ENCODE measurements at regions not wholly inside any gene's neighbourhood (a gene's known extent, or its start where the extent isn't known, plus 50 kb on each side); places are given as distances from the start of the nearest gene placed in this dataset.
"Not testable (repeated sequence)": the region's sequence is repeated elsewhere in the genome, so short reads cannot be mapped to it uniquely, and the experiment has no call there.

DNA sequence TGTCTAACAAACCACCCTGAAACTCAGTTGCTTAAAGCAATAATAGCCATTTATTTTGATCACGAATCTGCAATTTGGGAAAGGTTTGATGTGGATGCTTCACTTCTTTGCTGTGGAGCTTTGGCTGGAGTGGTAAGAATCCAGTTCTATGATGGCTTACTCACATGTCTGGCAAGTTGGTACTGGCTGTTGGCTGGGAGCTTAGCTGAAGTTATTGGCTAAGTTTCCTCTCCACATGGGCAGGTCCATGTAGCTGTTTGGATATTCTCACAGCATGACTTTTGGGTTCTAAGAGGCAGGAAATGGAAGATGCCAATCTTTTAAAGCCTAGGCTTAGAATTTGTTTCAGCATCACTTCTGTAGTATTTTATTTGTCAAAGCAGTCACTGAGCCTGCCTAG lies 277.6 kb upstream of the NRP1 start:
- Histone ChIP-seq H3K9me3 (ENCODE audit: control insufficient read depth, low read length) (peaks cover 1% of the 10 kb centered on the region), H3K4me3 (ENCODE audit: low read length in 2 of 2) (no peak overlapping the region), H3K4me1 (ENCODE audit: control insufficient read depth in 1 of 2, insufficient read depth in 2 of 2, low read length in 2 of 2) (no peaks in the 10 kb centered on the region), H3K27me3 (ENCODE audit: control insufficient read depth in 1 of 2, insufficient read depth in 2 of 2, low read length in 1 of 2) (no peaks in the 10 kb centered on the region), H3K36me3 (ENCODE audit: control insufficient read depth in 1 of 2, insufficient read depth in 2 of 2, low read length in 1 of 2) (no peaks in the 10 kb centered on the region), H3K27ac (ENCODE audit: low read depth in 1 of 2, low read length in 2 of 2) (no peak overlapping the region)
- ATAC-seq (ENCODE audit: low FRiP score) (peak; percentile 57), DNase-seq (no peak)
- WGBS, 2 donors: 15 to 27% methylated on average over 1 of the region's 1 CpG
- intact Hi-C loops (cut with DNase I): no loop called here

GRCh38 chr10:33611423-33611822 lies 277.0 kb upstream of the NRP1 start:
- intact Hi-C loops (cut with DNase I): no loop called here
- ATAC-seq (ENCODE audit: low FRiP score) (no peak), DNase-seq (no peak)
- 95 to 98% methylated on average over 1 of the region's 1 CpG for WGBS, 2 donors
- no peaks in the 10 kb centered on the region for H3K36me3 ChIP-seq (ENCODE audit: control insufficient read depth in 1 of 2, insufficient read depth in 2 of 2, low read length in 1 of 2)
- H3K27ac ChIP-seq (ENCODE audit: low read depth in 1 of 2, low read length in 2 of 2): no peak overlapping the region
- peaks cover 1% of the 10 kb centered on the region for H3K9me3 ChIP-seq (ENCODE audit: control insufficient read depth, low read length)
- H3K27me3 ChIP-seq (ENCODE audit: control insufficient read depth in 1 of 2, insufficient read depth in 2 of 2, low read length in 1 of 2): no peaks in the 10 kb centered on the region
- no peak overlapping the region for H3K4me3 ChIP-seq (ENCODE audit: low read length in 2 of 2)
- H3K4me1 ChIP-seq (ENCODE audit: control insufficient read depth in 1 of 2, insufficient read depth in 2 of 2, low read length in 2 of 2): no peaks in the 10 kb centered on the region

- no peak for ATAC-seq (ENCODE audit: low FRiP score)
Measured at GRCh38 chr10:33609546-33609945, 275.1 kb upstream of the NRP1 start.

DNA sequence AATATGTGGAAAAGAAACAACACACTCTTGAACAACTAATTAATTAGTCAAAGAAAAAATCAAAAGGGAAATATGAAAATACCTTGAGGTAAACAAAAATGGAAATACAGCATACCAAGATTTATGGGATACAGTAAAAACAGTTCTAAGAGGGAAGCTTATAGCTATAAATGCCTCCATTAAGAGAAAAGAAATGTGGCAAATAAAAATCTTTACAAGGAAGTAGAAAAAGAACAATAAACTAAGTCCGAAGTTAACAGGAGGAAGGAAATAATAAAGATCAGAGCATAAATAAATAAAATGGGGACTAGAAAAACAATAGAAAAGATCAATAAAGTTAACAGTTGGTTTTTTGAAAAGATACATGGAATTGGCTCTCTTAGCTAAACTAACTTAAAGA lies 267.8 kb upstream of the NRP1 start:
- H3K27me3 ChIP-seq (ENCODE audit: control insufficient read depth in 1 of 2, insufficient read depth in 2 of 2, low read length in 1 of 2): no peaks in the 10 kb centered on the region
- DNase-seq (no peak), ATAC-seq (ENCODE audit: low FRiP score) (no peak)
- no peaks in the 10 kb centered on the region for H3K4me1 ChIP-seq (ENCODE audit: control insufficient read depth in 1 of 2, insufficient read depth in 2 of 2, low read length in 2 of 2)
- 79 to 83% methylated on average over 1 of the region's 1 CpG for WGBS, 2 donors
- H3K4me3 ChIP-seq (ENCODE audit: low read length in 2 of 2): no peak overlapping the region
- H3K36me3 ChIP-seq (ENCODE audit: control insufficient read depth in 1 of 2, insufficient read depth in 2 of 2, low read length in 1 of 2): no peaks in the 10 kb centered on the region
- H3K9me3 ChIP-seq (ENCODE audit: control insufficient read depth, low read length): no peaks in the 10 kb centered on the region
- intact Hi-C loops (cut with DNase I): no loop called here
- no peak overlapping the region for H3K27ac ChIP-seq (ENCODE audit: low read depth in 1 of 2, low read length in 2 of 2)

More at GRCh38 chr10:33609546-33609945, 275.1 kb upstream of the NRP1 start:
- Histone ChIP-seq H3K27me3 (ENCODE audit: control insufficient read depth in 1 of 2, insufficient read depth in 2 of 2, low read length in 1 of 2) (no peaks in the 10 kb centered on the region), H3K4me1 (ENCODE audit: control insufficient read depth in 1 of 2, insufficient read depth in 2 of 2, low read length in 2 of 2) (no peaks in the 10 kb centered on the region), H3K9me3 (ENCODE audit: control insufficient read depth, low read length) (no peaks in the 10 kb centered on the region), H3K36me3 (ENCODE audit: control insufficient read depth in 1 of 2, insufficient read depth in 2 of 2, low read length in 1 of 2) (no peaks in the 10 kb centered on the region), H3K27ac (ENCODE audit: low read depth in 1 of 2, low read length in 2 of 2) (no peak overlapping the region), H3K4me3 (ENCODE audit: low read length in 2 of 2) (no peak overlapping the region)
- no peak for DNase-seq
- intact Hi-C loops (cut with DNase I): no loop called here

DNA sequence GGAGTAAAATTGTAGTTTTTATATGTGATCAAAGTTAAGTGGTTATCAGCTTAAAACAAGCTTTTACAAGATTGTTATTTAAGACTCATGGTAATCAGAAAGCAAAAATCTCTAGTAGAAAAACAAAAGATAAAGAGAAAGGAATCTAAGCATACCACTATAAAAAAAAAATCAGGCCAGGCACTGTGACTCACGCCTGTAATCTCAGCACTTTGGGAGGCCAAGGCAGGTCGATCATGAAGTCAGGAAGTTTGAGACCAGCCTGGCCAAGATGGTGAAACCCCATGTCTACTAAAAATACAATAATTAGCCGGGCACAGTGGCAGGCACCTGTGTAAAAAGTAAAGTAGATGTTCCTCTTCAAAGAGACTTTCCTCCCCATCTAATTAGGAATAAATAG lies 265.9 kb upstream of the NRP1 start:
- H3K9me3 ChIP-seq (ENCODE audit: control insufficient read depth, low read length): no peaks in the 10 kb centered on the region
- intact Hi-C loops (cut with DNase I): no loop called here
- WGBS, 2 donors: 25 to 26% methylated on average over 3 of the region's 3 CpGs
- no peaks in the 10 kb centered on the region for H3K36me3 ChIP-seq (ENCODE audit: control insufficient read depth in 1 of 2, insufficient read depth in 2 of 2, low read length in 1 of 2)
- no peak for ATAC-seq (ENCODE audit: low FRiP score)
- no peak overlapping the region for H3K4me3 ChIP-seq (ENCODE audit: low read length in 2 of 2)
- no peak for DNase-seq
- H3K27ac ChIP-seq (ENCODE audit: low read depth in 1 of 2, low read length in 2 of 2): no peak overlapping the region
- H3K27me3 ChIP-seq (ENCODE audit: control insufficient read depth in 1 of 2, insufficient read depth in 2 of 2, low read length in 1 of 2): no peaks in the 10 kb centered on the region
- no peaks in the 10 kb centered on the region for H3K4me1 ChIP-seq (ENCODE audit: control insufficient read depth in 1 of 2, insufficient read depth in 2 of 2, low read length in 2 of 2)

DNA sequence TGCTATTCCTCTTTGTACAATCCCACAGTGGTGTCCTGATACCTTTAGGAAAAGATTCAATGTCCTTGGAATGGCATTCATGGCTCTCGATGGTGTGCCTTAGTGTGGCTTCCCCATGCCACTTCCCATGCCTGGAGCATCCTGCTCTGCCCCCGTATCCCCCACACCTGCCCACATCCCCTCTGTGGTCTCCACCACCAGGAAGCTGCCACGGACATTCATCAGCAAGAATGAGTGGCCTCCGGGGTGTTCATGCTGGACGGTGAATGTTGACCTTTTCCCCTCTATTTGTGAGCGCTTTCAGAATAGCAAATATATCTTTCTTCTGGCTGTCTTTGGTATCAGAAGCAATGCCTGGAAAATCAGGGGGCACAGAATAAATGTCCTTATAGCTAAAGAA lies 262.0 kb upstream of the NRP1 start:
- no peaks in the 10 kb centered on the region for H3K27me3 ChIP-seq (ENCODE audit: control insufficient read depth in 1 of 2, insufficient read depth in 2 of 2, low read length in 1 of 2)
- no peaks in the 10 kb centered on the region for H3K9me3 ChIP-seq (ENCODE audit: control insufficient read depth, low read length)
- 79% methylated on average over 6 of the region's 6 CpGs for WGBS, 2 donors
- DNase-seq: no peak
- ATAC-seq (ENCODE audit: low FRiP score): no peak
- H3K4me1 ChIP-seq (ENCODE audit: control insufficient read depth in 1 of 2, insufficient read depth in 2 of 2, low read length in 2 of 2): peaks cover 0 to 3% of the 10 kb centered on the region in 2 donors
- H3K27ac ChIP-seq (ENCODE audit: low read depth in 1 of 2, low read length in 2 of 2): no peak overlapping the region
- no peaks in the 10 kb centered on the region for H3K36me3 ChIP-seq (ENCODE audit: control insufficient read depth in 1 of 2, insufficient read depth in 2 of 2, low read length in 1 of 2)
- H3K4me3 ChIP-seq (ENCODE audit: low read length in 2 of 2): no peak overlapping the region
- intact Hi-C loops (cut with DNase I): no loop called here

- intact Hi-C loops (cut with DNase I): no loop called here
- no peaks in the 10 kb centered on the region for H3K9me3 ChIP-seq (ENCODE audit: control insufficient read depth, low read length)
- no peak overlapping the region for H3K4me3 ChIP-seq (ENCODE audit: low read length in 2 of 2)
- peaks cover 0 to 3% of the 10 kb centered on the region in 2 donors for H3K4me1 ChIP-seq (ENCODE audit: control insufficient read depth in 1 of 2, insufficient read depth in 2 of 2, low read length in 2 of 2)
- ATAC-seq (ENCODE audit: low FRiP score) (no peak), DNase-seq (no peak)
- no peak overlapping the region for H3K27ac ChIP-seq (ENCODE audit: low read depth in 1 of 2, low read length in 2 of 2)
- 93 to 98% methylated on average over 8 of the region's 8 CpGs for WGBS, 2 donors
- no peaks in the 10 kb centered on the region for H3K36me3 ChIP-seq (ENCODE audit: control insufficient read depth in 1 of 2, insufficient read depth in 2 of 2, low read length in 1 of 2)
- no peaks in the 10 kb centered on the region for H3K27me3 ChIP-seq (ENCODE audit: control insufficient read depth in 1 of 2, insufficient read depth in 2 of 2, low read length in 1 of 2)
Measured at GRCh38 chr10:33594475-33594874, 260.0 kb upstream of the NRP1 start.

DNA sequence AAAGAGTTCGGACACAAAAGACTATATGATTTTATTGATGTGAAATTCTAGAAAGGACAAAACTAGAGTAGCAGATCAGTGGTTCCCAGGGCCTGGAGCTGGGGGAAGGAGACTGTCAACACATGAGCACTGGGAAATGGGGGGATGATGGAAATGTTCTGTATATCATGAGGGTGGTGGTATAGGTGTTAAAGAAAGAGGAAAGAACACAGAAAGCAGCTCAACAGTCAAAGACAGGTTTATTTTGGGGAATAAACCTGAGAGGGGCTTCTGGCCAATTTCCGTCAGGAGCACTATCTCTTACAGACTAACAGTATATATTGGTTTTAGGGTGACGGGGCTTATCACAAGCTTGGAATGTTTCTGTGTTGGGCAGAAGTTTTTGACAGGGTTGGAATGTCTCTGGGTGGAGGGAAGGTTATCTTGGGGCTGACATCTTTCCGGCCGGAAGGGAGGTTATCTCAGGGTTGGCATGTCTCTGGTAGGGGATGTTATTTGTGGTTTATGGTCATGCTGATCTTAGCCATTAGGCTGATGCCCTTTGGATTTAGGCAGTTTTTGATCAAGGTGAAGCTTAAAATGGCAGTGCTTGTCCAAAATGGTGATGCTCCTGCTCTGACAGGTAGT lies 254.6 kb upstream of the NRP1 start:
- WGBS, 2 donors: 84 to 93% methylated on average over 5 of the region's 5 CpGs
- Histone ChIP-seq H3K9me3 (ENCODE audit: control insufficient read depth, low read length) (peaks cover 3% of the 10 kb centered on the region), H3K36me3 (ENCODE audit: control insufficient read depth in 1 of 2, insufficient read depth in 2 of 2, low read length in 1 of 2) (no peaks in the 10 kb centered on the region), H3K27me3 (ENCODE audit: control insufficient read depth in 1 of 2, insufficient read depth in 2 of 2, low read length in 1 of 2) (no peaks in the 10 kb centered on the region), H3K27ac (ENCODE audit: low read depth in 1 of 2, low read length in 2 of 2) (no peak overlapping the region), H3K4me1 (ENCODE audit: control insufficient read depth in 1 of 2, insufficient read depth in 2 of 2, low read length in 2 of 2) (peaks cover 0 to 3% of the 10 kb centered on the region in 2 donors), H3K4me3 (ENCODE audit: low read length in 2 of 2) (no peak overlapping the region)
- ATAC-seq (ENCODE audit: low FRiP score) (no peak), DNase-seq (no peak)
- intact Hi-C loops (cut with DNase I): no loop called here

- H3K4me3 ChIP-seq (ENCODE audit: low read length in 2 of 2); H3K4me1 ChIP-seq (ENCODE audit: control insufficient read depth in 1 of 2, insufficient read depth in 2 of 2, low read length in 2 of 2); H3K9me3 ChIP-seq (ENCODE audit: control insufficient read depth, low read length); intact Hi-C loops (cut with DNase I); ATAC-seq (ENCODE audit: low FRiP score); H3K27ac ChIP-seq (ENCODE audit: low read depth in 1 of 2, low read length in 2 of 2); H3K27me3 ChIP-seq (ENCODE audit: control insufficient read depth in 1 of 2, insufficient read depth in 2 of 2, low read length in 1 of 2); DNase-seq; H3K36me3 ChIP-seq (ENCODE audit: control insufficient read depth in 1 of 2, insufficient read depth in 2 of 2, low read length in 1 of 2): not testable (repeated sequence)
- WGBS, 2 donors: 71 to 94% methylated on average over 3 of the region's 3 CpGs
Measured at GRCh38 chr10:33584596-33584995, 250.1 kb upstream of the NRP1 start.

All from aorta (tissue), 5 donors.